Chondrocyte (in vitro differentiated cells): ENCODE measurements at regions not wholly inside any gene's neighbourhood (a gene's known extent, or its start where the extent isn't known, plus 50 kb on each side); places are given as distances from the start of the nearest gene placed in this dataset.
"Not testable (repeated sequence)": the region's sequence is repeated elsewhere in the genome, so short reads cannot be mapped to it uniquely, and the experiment has no call there.

Experiments used
- DNase-seq: peaks from one replicate; pipeline ENCODE4 v3.0.0; 2021; ENCODE audit warnings: mixed read lengths, low spot score
- H3K27ac Mint-ChIP-seq: one replicate; pipeline ENCODE4 v1.8.0; 2021; ENCODE audit warnings: mild to moderate bottlenecking, moderate library complexity, mixed read lengths; ENCODE audit not compliant: unreplicated experiment
- H3K27me3 Mint-ChIP-seq: 2 replicates; pipeline ENCODE4 v1.8.0; 2021; ENCODE audit warnings: low read depth, mixed read lengths
- H3K36me3 Mint-ChIP-seq: 2 replicates; pipeline ENCODE4 v1.8.0; 2021; ENCODE audit warnings: low read depth, mixed read lengths
- H3K4me1 Mint-ChIP-seq: 2 replicates; pipeline ENCODE4 v1.8.0; 2021; ENCODE audit warnings: low read depth, mild to moderate bottlenecking, mixed read lengths
- H3K4me3 Mint-ChIP-seq: one replicate; pipeline ENCODE4 v1.8.0; 2021; ENCODE audit warnings: mild to moderate bottlenecking, moderate library complexity, mixed read lengths; ENCODE audit not compliant: unreplicated experiment
- H3K9me3 Mint-ChIP-seq: 2 replicates; pipeline ENCODE4 v1.8.0; 2021; ENCODE audit warnings: low read depth, mixed read lengths
- TF ChIP-seq, protein P1 (sequence below): fragments of 200-600 bp; sonication (generic); IDR thresholded peaks from 2 replicates; pipeline ENCODE4 v1.5.0; 2021; ENCODE audit warnings: antibody characterized with exemption, mild to moderate bottlenecking, moderate library complexity

DNA sequence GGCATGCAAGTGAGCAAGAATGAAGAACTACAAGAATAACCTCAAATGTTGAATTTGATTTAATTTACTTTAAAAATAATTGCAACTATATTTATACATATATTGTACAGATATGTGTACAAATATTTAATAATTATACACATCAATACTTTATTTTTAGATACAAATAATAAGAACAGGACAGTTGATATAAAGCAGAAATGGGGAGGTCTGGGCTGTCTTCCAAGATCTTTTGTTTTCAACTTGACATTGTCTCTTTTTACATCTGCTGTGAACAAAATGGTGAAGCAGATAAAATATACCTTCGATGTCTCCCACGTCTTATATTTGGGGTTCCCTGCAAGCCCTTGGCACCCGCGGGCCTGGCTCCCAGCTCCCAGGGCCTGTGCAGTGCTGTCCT, 231.3 kb upstream of the RBBP8 start:
- Mint-ChIP-seq H3K9me3 (peaks cover 7% of the 10 kb centered on the region), H3K27ac (no peak overlapping the region), H3K4me3 (no peak overlapping the region), H3K4me1 (peaks cover 16% of the 10 kb centered on the region), H3K36me3 (no peaks in the 10 kb centered on the region), H3K27me3 (no peaks in the 10 kb centered on the region)
- TF ChIP-seq, protein P1, sequence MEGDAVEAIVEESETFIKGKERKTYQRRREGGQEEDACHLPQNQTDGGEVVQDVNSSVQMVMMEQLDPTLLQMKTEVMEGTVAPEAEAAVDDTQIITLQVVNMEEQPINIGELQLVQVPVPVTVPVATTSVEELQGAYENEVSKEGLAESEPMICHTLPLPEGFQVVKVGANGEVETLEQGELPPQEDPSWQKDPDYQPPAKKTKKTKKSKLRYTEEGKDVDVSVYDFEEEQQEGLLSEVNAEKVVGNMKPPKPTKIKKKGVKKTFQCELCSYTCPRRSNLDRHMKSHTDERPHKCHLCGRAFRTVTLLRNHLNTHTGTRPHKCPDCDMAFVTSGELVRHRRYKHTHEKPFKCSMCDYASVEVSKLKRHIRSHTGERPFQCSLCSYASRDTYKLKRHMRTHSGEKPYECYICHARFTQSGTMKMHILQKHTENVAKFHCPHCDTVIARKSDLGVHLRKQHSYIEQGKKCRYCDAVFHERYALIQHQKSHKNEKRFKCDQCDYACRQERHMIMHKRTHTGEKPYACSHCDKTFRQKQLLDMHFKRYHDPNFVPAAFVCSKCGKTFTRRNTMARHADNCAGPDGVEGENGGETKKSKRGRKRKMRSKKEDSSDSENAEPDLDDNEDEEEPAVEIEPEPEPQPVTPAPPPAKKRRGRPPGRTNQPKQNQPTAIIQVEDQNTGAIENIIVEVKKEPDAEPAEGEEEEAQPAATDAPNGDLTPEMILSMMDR: no peak
- DNase-seq: no peak

DNA sequence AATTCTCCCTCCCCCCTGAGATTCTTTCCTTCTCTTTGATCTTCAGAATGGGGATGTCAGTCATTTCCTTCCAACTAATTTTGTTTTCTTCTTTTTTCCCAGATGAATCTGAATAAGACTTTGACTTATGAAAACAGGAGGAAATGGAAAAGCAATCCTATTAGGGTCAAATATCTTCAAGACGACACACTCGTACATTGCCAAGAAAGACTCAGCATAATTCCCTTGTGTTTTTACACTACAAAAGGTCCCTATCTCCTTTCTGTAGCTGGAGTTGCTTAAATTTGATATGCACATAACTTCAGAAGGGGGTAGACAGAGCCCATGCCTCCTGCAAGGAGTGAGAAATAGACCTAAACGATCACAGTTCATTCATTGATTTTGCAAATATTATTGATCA, 230.3 kb upstream of the RBBP8 start:
- H3K4me3 Mint-ChIP-seq: no peak overlapping the region
- H3K9me3 Mint-ChIP-seq: peaks cover 7% of the 10 kb centered on the region
- TF ChIP-seq, protein P1: no peak
- H3K36me3 Mint-ChIP-seq: no peaks in the 10 kb centered on the region
- peaks cover 16% of the 10 kb centered on the region for H3K4me1 Mint-ChIP-seq
- no peak for DNase-seq
- H3K27me3 Mint-ChIP-seq: no peaks in the 10 kb centered on the region
- no peak overlapping the region for H3K27ac Mint-ChIP-seq

DNA sequence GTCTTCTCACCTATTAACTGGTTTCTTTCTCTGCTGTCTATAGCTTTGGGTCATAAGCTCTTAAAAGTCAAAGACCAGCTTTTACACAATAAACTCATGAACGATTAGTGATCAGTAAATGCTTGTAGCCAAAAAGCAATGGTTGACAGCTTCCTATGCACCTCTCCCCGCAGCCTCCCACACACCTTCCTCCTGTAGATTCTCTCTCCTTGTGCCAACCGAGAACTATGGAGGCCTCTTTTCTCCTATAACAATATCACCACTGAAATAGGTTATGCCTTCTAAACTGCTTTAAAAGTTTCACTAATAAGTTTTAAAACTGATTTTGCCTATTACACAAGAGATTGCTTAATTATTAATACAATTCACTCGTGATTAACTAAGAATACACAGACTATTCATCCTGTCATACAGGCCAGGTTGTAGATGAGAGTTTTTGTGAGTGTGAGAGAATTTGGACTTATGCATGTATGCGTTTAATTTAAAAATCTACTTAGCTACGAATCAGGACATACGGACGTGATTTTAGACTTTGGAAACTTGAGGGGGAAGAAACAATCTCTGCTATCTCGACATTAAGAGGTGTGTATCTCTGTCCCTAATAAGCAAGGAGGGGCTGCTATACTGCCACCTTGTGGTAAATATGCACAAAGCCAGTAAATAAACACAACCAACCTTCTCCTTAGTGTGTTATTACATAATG, 229.1 kb upstream of the RBBP8 start:
- DNase-seq: no peak
- peaks cover 16% of the 10 kb centered on the region for H3K4me1 Mint-ChIP-seq
- H3K27ac Mint-ChIP-seq: no peak overlapping the region
- H3K36me3 Mint-ChIP-seq: no peaks in the 10 kb centered on the region
- no peak overlapping the region for H3K4me3 Mint-ChIP-seq
- H3K9me3 Mint-ChIP-seq: peaks cover 7% of the 10 kb centered on the region
- H3K27me3 Mint-ChIP-seq: no peaks in the 10 kb centered on the region
- TF ChIP-seq, protein P1: peak; percentile 87

DNA sequence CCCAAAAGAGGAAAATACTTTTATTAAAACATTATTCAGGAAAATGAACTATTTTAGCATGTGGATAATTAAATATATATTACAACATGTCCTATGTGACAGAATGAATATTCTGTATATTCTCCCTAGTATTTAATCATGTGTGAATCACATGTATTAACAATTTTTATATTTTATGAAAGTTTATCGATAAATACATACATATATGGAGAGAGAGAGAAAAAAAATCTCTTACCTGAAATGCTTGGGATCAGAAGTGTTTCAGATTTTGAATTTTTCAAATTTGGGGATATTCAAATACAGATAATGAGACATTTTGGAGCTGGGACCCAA, 228.6 kb upstream of the RBBP8 start:
- Mint-ChIP-seq H3K27me3 (no peaks in the 10 kb centered on the region), H3K36me3 (no peaks in the 10 kb centered on the region), H3K4me3 (no peak overlapping the region), H3K9me3 (peaks cover 7% of the 10 kb centered on the region), H3K4me1 (peaks cover 16% of the 10 kb centered on the region), H3K27ac (no peak overlapping the region)
- TF ChIP-seq, protein P1: peak; percentile 62
- no peak for DNase-seq

DNA sequence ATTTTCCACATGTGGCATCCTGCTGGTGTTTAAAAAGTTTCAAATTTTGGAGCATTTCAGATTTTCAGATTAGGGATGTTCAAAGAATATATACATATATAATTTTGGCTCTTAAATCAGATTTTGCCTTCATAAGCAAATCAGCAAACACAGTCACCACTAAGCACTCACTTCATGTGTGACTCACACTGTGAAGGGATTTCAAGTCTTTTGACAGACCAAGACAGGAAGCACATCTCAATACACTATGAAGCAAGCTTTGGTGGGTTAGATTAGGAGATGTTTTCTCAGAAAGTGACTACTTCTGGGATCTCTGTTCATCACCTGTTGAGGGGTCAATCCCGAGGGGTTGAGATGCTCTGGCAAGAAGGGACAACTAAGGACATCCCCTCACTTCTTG, 227.8 kb upstream of the RBBP8 start:
- Mint-ChIP-seq H3K9me3 (peaks cover 5% of the 10 kb centered on the region), H3K27me3 (no peaks in the 10 kb centered on the region), H3K36me3 (no peaks in the 10 kb centered on the region), H3K4me1 (peaks cover 21% of the 10 kb centered on the region), H3K27ac (peak overlapping the region; percentile 32), H3K4me3 (no peak overlapping the region)
- TF ChIP-seq, protein P1: no peak
- DNase-seq: no peak

DNA sequence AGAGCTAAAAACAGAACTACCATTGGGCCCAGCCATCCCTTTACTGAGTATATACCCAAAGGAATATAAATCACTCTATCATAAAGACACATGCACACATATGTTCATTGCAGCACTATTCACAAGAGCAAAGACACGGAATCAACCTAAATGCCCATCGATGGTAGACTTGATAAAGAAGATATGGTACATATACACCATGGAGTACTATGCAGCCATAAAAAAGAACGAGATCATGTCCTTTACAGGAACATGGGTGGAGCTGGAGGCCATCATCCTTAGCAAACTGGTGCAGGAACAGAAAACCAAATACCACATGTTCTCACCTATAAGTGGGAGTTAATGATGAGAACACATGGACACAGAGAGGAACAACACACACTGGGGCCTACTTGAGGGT, 227.1 kb upstream of the RBBP8 start:
- H3K36me3 Mint-ChIP-seq, H3K9me3 Mint-ChIP-seq, DNase-seq, H3K4me3 Mint-ChIP-seq, H3K27me3 Mint-ChIP-seq: not testable (repeated sequence)
- Mint-ChIP-seq H3K27ac (peak overlapping the region; percentile 32), H3K4me1 (peaks cover 26% of the 10 kb centered on the region)
